ENCODE measurements at regions not wholly inside any gene's neighbourhood (a gene's known extent, or its start where the extent isn't known, plus 50 kb on each side); places are given as distances from the start of the nearest gene placed in this dataset.

DNA sequence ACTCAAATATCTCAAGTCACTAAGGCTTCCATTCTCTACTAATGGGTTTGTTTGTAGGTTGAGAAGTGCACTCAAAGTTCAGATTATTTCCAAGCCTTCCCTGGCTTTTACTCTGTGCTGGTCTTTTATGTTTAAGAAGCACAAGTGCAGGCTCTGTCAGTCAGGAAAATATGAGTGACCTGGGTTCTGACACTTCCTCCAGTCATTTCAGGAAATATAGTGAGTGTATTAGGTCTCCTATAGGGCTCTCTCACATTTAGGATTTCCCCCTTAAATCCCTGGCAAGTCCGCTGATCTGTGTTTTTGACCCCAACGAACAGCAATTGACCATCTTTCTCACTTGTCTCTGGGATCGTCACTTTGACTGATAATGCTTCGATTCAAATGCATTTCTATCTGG, 210.2 kb downstream of the ARPP21 start:
- Histone ChIP-seq H3K36me3 (no peaks in the 10 kb centered on the region), H3K9me3 (no peaks in the 10 kb centered on the region), H3K4me3 (ENCODE audit: low read depth, low read length) (no peak overlapping the region), H3K27me3 (no peaks in the 10 kb centered on the region), H3K4me1 (no peaks in the 10 kb centered on the region)
- no peak for DNase-seq
- TF ChIP-seq, protein P1, sequence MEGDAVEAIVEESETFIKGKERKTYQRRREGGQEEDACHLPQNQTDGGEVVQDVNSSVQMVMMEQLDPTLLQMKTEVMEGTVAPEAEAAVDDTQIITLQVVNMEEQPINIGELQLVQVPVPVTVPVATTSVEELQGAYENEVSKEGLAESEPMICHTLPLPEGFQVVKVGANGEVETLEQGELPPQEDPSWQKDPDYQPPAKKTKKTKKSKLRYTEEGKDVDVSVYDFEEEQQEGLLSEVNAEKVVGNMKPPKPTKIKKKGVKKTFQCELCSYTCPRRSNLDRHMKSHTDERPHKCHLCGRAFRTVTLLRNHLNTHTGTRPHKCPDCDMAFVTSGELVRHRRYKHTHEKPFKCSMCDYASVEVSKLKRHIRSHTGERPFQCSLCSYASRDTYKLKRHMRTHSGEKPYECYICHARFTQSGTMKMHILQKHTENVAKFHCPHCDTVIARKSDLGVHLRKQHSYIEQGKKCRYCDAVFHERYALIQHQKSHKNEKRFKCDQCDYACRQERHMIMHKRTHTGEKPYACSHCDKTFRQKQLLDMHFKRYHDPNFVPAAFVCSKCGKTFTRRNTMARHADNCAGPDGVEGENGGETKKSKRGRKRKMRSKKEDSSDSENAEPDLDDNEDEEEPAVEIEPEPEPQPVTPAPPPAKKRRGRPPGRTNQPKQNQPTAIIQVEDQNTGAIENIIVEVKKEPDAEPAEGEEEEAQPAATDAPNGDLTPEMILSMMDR (IDR thresholded peaks at IDR 0.05; ENCODE audit: low read depth, low read length) = no peak

GRCh38 chr3:35849963-35850362, 210.6 kb downstream of the ARPP21 start:
- TF ChIP-seq, protein P1 (IDR thresholded peaks at IDR 0.05; ENCODE audit: low read depth, low read length) = no peak
- Histone ChIP-seq H3K27me3 (no peaks in the 10 kb centered on the region), H3K9me3 (no peaks in the 10 kb centered on the region), H3K4me1 (no peaks in the 10 kb centered on the region), H3K4me3 (ENCODE audit: low read depth, low read length) (no peak overlapping the region), H3K36me3 (no peaks in the 10 kb centered on the region)
- no peak for DNase-seq

DNA sequence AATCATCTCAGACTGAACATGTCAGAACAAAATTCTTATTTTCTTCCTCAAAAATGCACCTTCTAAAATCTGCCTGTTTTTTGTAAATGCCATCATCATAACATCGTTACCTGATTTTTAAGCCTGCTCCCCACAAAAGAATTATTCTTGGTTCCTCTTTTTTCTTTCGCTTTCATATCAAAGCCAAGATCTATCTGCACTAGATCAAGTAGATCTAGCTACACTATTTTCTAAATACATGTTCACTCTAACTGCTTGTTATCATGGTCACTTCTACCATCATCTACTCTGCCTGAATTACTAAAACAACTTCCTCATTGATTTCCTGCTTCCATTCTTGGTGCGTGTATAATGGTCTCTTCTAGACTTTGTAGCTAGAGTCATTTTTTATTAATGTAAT, 217.7 kb downstream of the ARPP21 start:
- Histone ChIP-seq H3K27me3 (no peaks in the 10 kb centered on the region), H3K4me3 (ENCODE audit: low read depth, low read length) (no peak overlapping the region), H3K4me1 (no peaks in the 10 kb centered on the region), H3K9me3 (no peaks in the 10 kb centered on the region), H3K36me3 (no peaks in the 10 kb centered on the region)
- TF ChIP-seq, protein P1 (IDR thresholded peaks at IDR 0.05; ENCODE audit: low read depth, low read length) = no peak
- DNase-seq = no peak

DNA sequence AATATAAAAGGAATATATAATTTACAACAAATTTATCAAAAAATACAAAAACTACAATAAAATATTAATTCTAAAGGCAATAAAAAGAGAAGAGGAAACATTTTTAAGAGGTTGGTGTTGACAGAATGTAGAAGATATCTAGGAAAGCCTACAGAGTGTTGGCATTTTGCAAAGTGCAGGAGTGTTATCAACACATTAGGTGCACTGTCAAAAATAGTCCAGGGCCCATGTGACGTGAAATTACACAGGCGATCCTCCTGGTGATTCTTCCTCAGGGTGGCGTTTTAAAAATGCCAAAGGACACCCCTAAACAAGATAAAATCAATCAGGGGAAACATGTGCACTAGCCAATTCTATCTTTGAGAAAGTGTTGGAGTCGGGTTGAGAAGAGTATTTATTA, 222.7 kb downstream of the ARPP21 start:
- TF ChIP-seq, protein P1 (IDR thresholded peaks at IDR 0.05; ENCODE audit: low read depth, low read length) = no peak
- H3K9me3 ChIP-seq = no peaks in the 10 kb centered on the region
- no peak for DNase-seq
- no peak overlapping the region for H3K4me3 ChIP-seq (ENCODE audit: low read depth, low read length)
- no peaks in the 10 kb centered on the region for H3K4me1 ChIP-seq
- H3K36me3 ChIP-seq = no peaks in the 10 kb centered on the region
- no peaks in the 10 kb centered on the region for H3K27me3 ChIP-seq

GRCh38 chr3:35864871-35865270, 225.5 kb downstream of the ARPP21 start:
- DNase-seq = no peak
- H3K4me1 ChIP-seq = no peaks in the 10 kb centered on the region

GRCh38 chr3:35867791-35868190, 228.5 kb downstream of the ARPP21 start:
- H3K4me1 ChIP-seq = no peaks in the 10 kb centered on the region
- no peaks in the 10 kb centered on the region for H3K27me3 ChIP-seq
- H3K4me3 ChIP-seq (ENCODE audit: low read depth, low read length) = no peak overlapping the region
- H3K36me3 ChIP-seq = no peaks in the 10 kb centered on the region
- TF ChIP-seq, protein P1 (IDR thresholded peaks at IDR 0.05; ENCODE audit: low read depth, low read length) = no peak
- DNase-seq = no peak
- no peaks in the 10 kb centered on the region for H3K9me3 ChIP-seq

More at GRCh38 chr3:35864871-35865270, 225.5 kb downstream of the ARPP21 start:
- H3K9me3 ChIP-seq = no peaks in the 10 kb centered on the region
- no peak overlapping the region for H3K4me3 ChIP-seq (ENCODE audit: low read depth, low read length)
- H3K27me3 ChIP-seq = no peaks in the 10 kb centered on the region
- H3K36me3 ChIP-seq = no peaks in the 10 kb centered on the region
- TF ChIP-seq, protein P1 (IDR thresholded peaks at IDR 0.05; ENCODE audit: low read depth, low read length) = no peak
